Suppressor macrophage treated with lipopolysaccharide for 1 hour (primary cell): ENCODE measurements at regions not wholly inside any gene's neighbourhood (a gene's known extent, or its start where the extent isn't known, plus 50 kb on each side); places are given as distances from the start of the nearest gene placed in this dataset.
"Not testable (repeated sequence)": the region's sequence is repeated elsewhere in the genome, so short reads cannot be mapped to it uniquely, and the experiment has no call there.

Experiments used
- DNase-seq, 3 donors: peaks; one replicate each; pipeline ENCODE4 v3.0.0-alpha.2; 2020 to 2022

DNA sequence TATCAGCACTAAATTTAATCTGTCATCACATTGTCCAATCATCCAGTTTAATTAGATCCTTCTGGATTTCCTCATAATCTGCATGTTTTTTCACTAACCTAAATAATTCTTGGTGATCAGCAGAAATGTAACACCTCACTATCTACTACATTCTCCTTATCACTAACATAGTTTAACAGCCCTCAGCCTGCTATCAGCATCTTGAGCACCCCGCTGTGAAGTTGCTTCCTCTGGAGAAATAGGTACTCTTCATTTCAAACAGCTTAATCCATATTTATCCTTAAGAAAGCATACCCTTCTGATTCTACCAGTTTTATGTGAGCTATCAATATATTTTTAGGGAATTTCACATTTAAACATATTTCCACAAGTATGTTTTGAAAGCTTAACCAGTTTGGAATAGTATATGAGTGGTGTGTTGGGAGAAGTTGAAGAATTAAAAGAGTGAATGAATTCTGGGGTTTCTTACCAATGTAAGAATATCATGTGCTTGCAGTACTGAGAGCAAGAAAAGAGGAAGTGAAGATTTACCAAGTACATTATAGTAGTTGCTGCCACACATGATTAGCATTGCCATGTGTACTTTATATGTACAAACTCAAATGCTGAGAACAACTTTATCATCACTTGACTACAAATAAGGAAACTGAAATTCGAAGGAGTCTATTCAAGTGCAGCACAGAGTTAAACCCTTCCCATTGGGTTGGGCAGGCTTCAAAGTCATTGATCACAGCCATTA lies 771.1 kb upstream of the ADGRL4 start:
- DNase-seq, result no peak

DNA sequence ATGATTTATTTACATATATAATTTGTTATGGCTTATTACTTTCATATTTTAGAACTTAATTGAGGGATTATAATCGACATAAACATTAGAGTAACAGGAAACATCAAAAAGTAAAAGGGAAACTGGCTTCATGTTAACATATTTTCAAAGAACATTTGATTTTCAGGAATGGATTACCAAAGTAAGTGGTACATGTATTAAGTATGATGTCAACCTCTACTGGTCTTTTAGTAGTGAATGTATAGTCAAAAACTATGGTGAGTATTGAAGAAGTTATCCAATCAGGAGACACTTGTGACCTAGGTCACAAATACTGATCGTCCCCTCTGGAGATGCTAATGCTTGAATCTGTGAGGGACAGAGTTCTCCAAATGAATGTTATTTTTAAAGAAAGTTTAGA lies 768.9 kb upstream of the ADGRL4 start:
- DNase-seq, result no peak

DNA sequence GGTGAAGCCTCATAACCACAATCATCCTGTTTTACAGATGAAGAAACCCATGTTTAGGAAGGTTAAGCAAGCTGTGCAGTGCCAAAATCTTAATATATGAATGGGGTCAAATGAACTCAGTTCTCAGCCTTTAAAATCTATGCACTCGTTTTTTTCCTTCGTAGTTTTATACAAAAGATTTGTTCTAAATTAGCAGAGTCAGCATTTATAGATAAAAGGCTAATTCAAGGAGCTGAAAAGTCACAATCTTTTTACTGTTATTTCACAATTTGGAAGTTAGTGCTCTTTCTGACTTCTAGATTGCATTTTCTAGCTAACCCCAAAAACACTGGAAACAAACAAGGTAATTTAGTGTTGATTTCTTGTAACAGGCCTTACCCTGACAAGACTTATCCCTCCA lies 766.9 kb upstream of the ADGRL4 start:
- DNase-seq, result no peak

DNA sequence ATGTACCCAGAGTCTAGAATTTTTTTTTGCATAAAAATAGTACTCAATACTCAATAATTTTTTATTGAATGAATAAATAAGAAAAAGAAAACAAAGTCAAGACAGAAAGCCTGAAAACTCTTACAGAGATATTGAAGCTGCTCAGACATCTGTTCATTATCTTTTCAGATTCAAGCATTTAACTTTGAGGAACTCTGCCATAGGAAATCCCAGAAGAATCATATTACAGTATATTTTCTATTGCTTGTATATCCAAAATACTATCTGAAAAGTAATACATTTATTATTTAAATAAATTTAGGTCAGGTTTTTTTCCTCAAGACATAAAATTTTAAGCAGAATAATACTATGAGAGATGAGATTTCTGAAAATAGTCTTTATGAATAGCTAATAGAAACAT lies 755.9 kb upstream of the ADGRL4 start:
- DNase-seq, result no peak

DNA sequence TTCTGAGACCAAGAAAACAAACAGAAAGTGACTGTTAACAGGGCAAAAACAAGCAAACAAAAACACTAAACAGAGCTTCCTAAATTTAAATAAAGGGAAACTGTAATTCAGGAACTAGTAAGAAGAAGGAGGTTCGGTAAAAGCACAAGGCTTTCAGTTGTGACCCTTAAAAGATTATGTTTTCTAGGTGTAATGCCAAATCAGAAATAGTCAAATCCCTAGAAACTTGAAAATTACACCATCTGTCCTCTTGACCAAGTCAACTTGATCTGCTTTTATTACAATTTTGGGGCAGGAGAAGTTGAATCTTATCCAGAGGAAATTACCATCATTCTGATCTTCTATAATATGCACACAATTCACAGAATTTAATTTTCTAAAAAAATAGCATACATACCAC lies 754.0 kb upstream of the ADGRL4 start:
- DNase-seq, result no peak

DNA sequence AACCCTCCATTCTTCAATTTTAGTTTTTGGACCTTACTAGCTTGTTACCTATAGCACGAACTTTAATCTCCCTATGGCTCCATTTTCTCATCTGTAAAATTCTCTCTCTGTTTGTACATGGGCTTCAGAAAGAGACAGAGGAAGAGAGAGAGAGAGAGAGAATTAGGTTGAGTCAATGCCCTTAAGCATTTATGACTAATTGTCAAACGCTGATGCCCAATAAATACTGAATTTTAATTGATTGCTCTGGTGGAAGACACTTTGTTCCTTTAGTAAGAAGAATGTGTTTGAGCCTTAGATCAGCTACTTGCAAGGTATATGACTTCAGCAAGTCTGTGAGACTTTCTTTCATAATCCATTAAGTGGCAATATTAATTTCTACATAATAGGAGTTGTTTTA lies 743.1 kb upstream of the ADGRL4 start:
- DNase-seq, result no peak

DNA sequence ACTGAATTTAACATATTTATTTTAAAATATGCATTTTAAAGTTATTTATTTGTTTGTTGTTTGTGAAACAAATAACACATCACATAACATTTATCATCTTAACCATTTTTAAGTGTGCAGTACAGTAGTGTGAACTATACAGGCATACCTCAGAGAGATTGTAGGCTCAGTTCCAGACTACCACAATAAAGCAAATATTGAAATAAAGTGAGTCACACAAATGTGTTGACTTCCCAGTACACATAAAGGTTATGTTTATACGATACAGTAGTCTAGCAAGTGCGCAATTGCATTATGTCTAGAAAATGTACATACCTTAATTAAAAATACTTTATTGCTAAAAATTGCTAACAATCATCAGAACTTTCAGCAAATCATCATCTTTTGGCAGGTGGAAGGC lies 739.4 kb upstream of the ADGRL4 start:
- no peak for DNase-seq

DNA sequence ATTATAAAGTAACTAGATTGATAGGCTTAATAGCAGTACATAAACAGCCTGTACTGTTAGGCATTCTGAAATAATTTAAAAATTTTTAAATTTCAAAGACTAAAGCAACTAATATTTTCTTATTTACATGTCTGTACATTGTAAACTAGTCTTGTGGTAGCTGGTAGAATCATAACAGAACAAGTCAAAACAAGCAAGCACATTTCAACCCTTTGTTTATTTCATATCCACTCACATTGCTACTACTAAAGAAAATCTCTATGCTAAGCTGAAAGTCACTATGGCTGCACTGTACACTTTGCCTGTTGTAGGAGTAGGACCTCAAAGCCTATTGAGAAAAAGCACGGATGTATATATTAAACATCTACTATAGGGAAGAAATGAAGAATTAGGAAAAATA lies 738.2 kb upstream of the ADGRL4 start:
- DNase-seq, result no peak

DNA sequence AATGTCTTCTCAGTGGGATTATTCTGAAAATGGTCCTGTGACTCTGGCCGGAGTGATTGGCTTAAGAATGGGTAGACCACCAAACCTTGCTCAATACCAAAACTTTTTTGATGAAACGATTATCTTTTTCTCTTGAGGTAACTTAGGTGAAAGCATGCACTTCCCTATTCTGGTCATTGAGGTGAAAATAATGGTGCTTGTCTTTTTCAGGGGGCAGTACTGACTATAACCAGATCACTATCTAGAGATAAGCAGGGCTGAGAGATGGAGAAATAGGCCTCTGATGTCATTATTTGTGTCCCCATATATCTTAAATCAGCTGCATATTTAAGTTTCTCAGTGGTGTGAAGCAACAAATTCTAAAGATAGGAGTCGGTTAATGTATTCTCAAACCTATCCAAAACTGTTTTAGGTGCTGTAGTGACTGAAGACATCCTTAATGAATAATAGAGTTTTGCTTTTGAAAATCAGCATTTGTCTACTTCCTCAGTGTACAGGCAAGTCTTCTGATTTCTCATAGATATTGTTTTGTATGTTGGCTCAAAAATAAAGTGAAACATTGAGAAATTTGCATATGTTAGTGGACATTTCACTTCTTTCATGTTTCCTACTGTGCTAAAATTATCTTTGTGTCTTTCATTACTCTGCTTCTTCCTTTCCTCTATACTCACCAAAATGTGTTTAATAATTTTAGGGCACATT lies 735.3 kb upstream of the ADGRL4 start:
- DNase-seq, result no peak

DNA sequence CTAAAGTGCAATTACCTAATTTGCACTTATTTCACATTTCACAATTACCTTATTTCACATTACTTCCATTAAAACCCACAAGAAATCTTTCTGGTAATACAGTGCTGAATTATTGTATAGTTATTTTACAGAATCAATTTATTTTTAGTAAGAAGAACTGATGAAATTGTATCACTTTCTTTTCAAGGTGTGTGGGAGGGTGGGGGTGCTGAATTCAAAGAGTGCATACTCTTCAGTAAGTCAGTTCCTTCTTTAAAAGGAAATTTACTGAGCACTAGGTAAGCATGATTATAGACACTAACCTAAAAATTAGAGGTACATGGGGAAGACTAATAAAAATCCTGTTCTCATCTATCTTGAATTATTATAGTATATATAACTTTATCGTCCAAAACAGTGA lies 731.6 kb upstream of the ADGRL4 start:
- no peak for DNase-seq

DNA sequence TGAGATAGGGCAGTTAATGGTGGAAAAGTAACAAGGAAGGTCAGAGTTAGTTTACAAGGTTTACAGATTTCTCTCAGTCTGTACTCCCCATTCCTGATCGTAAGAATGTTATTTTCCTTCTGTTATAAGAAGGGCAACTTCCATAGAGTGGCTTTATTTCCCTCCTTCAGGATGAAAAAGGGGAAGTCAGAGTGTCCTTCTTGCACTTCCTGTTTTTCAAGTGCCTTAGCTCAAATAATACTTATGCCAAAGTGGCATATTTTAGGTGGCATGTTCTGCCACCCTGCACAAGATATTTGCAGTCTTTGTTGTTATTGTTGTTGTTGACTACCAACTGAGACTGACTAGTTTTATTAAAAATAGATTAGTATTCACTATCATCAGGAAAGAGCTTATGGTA lies 730.7 kb upstream of the ADGRL4 start:
- DNase-seq, result peak in 2 of 3 donors; percentile 8 to 23

DNA sequence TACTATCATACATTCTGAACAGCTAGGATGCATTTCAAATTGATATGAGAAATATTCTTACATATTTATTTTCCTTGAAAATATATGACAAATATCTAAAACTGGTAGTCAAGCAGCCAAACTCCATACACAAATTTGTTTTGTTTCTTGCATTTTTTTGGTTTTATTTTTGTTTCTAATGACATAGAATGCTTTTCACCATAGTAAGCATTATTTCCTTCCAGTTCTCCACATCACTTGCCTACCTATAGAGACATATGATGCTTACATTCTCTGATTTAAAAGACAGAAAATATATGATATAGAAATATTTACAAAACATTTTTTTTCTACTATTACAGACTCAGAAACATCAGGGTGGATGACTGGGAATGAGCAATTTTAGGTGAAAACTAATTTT lies 726.4 kb upstream of the ADGRL4 start:
- DNase-seq, result no peak

DNA sequence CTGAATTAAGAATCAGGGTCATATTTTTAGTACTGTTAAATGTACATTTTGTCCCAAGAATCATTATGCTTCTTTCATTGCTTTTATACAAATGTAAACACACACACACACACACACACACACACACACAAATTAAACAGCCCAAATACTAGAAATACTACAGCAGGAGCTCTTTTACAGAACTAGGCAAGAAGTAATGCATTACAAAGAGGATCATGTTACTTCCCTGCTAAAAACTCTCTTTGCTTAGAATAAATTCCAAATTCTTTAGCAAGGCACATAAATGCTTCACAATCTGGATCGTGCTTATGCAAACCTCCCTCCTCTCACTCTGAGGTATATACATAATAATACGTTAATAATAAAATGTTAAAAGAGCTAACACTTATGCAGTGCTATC lies 720.4 kb upstream of the ADGRL4 start:
- DNase-seq, result no peak

DNA sequence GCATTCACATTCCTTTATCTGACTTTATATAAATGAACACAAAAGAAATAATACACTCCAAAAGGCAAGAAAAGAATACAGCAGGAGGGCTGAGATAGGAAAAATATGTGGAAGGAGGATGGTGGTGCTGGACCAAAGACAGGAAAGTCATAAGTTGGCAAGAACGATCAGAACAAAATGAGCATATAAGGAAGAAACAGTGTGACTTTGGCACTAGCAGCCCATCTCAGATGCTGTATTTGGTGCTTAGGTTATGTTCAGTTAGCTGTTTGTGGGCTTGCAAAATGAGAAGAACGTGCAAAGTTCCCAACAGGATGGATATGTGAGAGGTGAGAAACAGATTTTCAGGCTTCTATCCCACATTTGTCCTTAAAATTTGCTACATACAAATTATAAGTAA lies 719.8 kb upstream of the ADGRL4 start:
- DNase-seq, result no peak

DNA sequence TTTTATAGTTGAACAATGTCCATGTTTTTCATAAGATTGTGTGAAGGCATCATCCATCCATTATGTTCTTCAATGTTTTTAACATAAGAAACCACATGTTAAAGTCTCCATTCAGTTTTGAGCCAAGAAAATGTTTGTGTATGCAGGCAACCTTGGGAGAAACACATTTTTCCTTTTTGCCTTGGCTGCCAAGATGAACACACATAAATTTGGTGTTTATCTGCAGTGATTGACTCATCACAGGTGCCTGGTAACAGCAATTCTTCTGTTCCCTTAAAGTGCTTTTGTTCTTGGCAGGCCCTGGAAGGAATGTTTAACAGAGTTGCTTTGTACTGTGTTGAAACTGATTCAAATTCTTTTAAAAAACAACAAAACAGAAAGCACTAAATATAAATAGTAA lies 709.9 kb upstream of the ADGRL4 start:
- no peak for DNase-seq

DNA sequence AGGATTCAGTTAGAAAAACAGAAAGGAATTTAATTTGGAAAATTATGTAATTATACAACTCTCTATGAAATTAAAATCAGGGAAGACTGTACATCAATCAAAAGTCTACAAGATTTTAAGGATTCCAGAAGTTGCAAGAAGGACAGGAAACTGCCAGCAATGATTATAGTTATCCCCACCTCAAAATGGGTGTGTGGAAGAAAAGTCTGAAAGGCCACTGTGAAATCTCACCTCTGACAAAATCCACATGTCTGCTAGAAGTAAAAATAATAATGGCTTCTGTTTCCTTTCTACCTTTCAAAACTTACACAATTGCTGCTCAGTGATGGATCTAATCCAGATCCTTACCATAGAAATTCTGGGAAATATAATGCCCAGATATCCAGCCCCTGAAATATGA lies 708.1 kb upstream of the ADGRL4 start:
- no peak for DNase-seq

DNA sequence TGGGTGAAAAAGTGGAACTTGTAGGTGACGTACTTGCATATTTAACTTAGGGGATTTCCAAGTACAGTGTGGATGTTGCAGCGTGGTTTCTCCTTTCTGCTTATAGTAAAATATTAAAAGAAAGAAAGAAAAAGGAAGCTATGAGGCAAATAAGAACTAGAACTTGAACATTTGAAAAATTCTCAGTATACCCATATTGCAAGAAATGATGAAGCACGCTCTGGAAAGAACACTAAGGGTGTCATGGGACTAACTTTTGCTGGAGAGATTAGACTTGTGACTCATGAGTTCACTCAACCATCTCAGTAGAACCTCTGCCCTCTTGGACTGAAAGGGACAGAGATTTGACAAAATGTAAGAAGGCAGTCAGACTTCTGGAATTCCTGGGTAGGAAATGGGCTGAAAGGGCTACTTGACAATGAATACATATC lies 704.5 kb upstream of the ADGRL4 start:
- DNase-seq, result no peak

DNA sequence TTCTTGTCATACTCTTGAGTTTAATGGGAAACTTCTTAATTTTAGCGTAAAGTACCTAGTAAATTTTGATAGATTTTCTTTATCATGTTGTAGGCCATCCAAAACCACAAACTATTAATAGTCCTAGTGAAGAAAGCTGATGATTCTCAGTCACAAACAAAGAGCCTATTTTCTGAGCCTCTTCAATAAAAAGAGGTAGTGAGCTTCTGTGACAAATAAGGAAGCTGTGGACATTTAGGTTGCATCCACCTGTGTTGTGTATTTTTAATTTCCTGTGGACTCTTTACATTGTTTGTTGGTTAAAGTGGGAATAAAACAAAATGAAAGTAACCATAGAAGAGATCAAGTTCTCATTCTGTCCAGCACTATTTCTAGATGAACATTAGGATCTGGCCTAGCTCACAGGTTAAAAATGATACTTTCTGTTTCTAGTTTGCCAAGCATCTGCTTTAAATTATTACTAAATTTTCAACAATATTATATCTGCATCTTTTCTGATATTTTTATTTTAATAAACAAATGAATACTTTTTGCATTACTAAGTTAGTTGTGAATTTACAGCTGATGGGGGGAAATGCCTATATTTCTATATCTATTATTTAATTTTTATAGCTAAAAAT lies 702.2 kb upstream of the ADGRL4 start:
- DNase-seq, result no peak

DNA sequence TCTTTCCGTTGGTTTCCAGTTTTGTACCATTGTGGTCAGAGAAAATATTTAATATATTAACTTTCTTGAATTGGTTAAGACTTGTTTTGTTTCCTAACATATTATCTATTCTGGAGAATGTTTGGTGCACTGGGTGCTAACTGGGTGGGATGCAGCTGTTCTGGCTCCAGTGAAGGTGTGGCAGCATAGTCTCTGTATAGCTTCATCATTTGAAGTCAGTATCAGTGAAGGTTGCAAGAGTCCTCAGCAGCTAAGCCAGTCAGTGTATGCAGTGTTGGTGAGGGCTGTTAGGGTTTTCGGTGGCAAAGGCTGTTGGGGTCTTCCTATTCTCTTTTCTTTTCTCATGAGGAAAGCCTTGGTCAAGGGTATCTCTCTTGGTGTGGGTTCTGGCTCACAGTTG lies 698.7 kb upstream of the ADGRL4 start:
- no peak for DNase-seq

DNA sequence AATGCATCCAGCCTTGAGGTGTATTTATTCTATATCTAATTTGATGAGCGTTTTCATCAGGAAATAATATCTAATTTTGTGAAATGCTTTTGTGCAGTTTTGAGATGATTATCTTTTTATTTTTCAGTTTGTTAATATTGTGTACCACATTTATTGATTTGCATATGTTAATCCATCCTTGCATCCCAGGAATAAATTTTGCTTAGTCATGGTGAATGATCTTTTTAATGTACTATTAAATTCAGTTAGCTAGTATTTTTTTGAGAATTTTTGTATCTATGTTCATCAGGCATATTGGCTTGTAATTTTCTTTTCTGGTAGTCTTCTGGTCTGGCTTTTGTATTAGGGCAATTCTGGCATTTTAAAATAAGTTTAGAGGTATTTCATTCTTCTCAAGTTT lies 697.5 kb upstream of the ADGRL4 start:
- no peak for DNase-seq

DNA sequence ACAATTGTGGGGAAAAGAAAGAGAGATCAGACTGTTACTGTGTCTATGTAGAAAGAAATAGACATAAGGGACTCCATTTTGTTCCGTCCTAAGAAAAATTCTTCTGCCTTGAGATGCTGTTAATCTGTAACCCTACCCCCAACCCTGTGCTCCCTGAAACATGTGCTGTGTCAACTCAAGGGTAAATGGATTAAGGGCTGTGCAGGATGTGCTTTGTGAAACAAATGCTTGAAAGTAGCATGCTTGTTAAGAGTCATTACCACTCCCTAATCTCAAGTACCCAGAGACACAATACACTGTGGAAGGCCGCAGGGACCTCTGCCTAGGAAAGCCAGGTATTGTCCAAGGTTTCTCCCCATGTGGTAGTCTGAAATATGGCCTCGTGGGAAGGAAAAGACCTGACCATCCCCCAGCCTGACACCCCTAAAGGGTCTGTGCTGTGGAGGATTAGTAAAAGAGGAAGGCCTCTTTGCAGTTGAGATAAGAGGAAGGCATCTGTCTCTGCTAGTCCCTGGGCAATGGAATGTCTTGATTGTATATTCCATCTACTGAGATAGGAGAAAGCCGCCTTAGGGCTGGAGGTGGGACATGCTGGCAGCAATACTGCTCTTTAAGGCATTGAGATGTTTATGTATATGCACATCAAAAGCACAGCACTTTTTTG lies 695.9 kb upstream of the ADGRL4 start:
- not testable (repeated sequence) for DNase-seq

DNA sequence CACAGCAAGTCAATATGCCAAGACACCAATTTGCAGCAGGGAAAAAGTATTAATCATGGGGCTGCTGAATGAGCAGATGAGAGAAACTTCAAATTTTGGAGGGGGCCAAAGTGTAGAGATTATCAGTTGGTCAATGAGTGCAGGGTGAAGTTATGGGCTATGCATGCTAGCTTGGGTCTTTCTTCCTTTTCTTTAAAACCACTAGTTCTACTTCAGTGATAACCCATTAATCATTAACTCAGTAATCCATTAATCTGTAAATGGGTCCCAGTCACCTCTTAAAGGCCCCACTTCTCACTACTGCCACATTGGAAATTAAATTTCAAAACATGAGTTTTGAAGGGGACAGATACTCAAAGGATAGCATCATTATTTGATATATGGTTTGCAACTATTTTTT lies 688.6 kb upstream of the ADGRL4 start:
- no peak for DNase-seq

DNA sequence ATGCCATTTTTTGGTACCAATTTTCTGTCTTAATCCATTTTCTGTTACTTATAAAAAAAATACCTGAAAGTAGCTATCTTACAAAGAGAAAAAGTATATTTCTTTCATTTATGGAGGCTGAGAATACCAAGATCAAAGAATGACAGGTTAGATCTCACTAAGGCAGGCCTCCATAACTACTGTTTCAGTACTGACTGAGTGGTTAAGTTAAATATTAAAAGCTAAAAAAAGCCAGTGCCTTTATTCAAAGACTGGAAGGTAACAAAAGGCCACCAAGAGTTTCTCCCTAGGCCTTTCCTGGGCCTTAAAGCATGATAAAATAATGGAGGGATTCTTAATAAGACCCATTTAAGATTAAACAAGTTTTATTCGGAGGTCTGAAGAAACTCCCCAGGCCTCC lies 687.7 kb upstream of the ADGRL4 start:
- no peak for DNase-seq
